MCF 10A (cell line): ENCODE measurements at regions not wholly inside any gene's neighbourhood (a gene's known extent, or its start where the extent isn't known, plus 50 kb on each side); places are given as distances from the start of the nearest gene placed in this dataset.

Source experiments
- BruUV-seq: library from RNA; stranded (reverse); fragments of 400-500 nt; replicated peaks from 2 replicates; lab custom pipeline; 2021; lab: Mats Ljungman, UMichigan
- CTCF ChIA-PET: fragments of 300-600 bp; sonication (Branson Sonifier 250); formaldehyde crosslinking; extraction: SDS; loops from one replicate; lab custom pipeline; 2021; ENCODE audit warnings: antibody characterized with exemption, inconsistent platforms; lab: Yijun Ruan, JAX
- POLR2A ChIA-PET: fragments of 300-600, 350-650 bp; sonication (Branson Sonifier 250); formaldehyde crosslinking; extraction: SDS; loops from one replicate; lab custom pipeline; 2020; ENCODE audit warnings: antibody characterized with exemption, inconsistent platforms; lab: Yijun Ruan, JAX
- DNase-seq: peaks from one replicate; pipeline ENCODE4 v3.0.0-alpha.2; 2018; ENCODE audit not compliant: unreplicated experiment
- H3K27ac Mint-ChIP-seq: one replicate; pipeline ENCODE4 v1.8.0; 2022; ENCODE audit warnings: mild to moderate bottlenecking, low read depth, mixed read lengths; ENCODE audit not compliant: unreplicated experiment
- H3K27me3 Mint-ChIP-seq: one replicate; pipeline ENCODE4 v1.8.0; 2022; ENCODE audit warnings: mixed read lengths; ENCODE audit not compliant: insufficient read depth, unreplicated experiment
- H3K36me3 Mint-ChIP-seq: one replicate; pipeline ENCODE4 v1.8.0; 2022; ENCODE audit warnings: mild to moderate bottlenecking, moderate library complexity, mixed read lengths; ENCODE audit not compliant: insufficient read depth, unreplicated experiment
- H3K4me1 Mint-ChIP-seq: one replicate; pipeline ENCODE4 v1.8.0; 2022; ENCODE audit warnings: mixed read lengths; ENCODE audit not compliant: insufficient read depth, unreplicated experiment
- H3K4me3 Mint-ChIP-seq: one replicate; pipeline ENCODE4 v1.8.0; 2022; ENCODE audit warnings: mild to moderate bottlenecking, moderate library complexity, mixed read lengths; ENCODE audit not compliant: unreplicated experiment
- H3K9me3 Mint-ChIP-seq: one replicate; pipeline ENCODE4 v1.8.0; 2022; ENCODE audit warnings: mixed read lengths; ENCODE audit not compliant: unreplicated experiment
- CTCF ChIP-seq: fragments of 200-600 bp; IDR thresholded peaks from one replicate; pipeline ENCODE4 v1.8.0; 2022; ENCODE audit warnings: antibody characterized with exemption, mild to moderate bottlenecking; ENCODE audit not compliant: unreplicated experiment
- intact Hi-C: fragments of 100-400 bp; cut with micrococcal nuclease; formaldehyde crosslinking; loops from 2 replicates; pipeline ENCODE4 v1.14.1; 2022

GRCh38 chr16:48895142-48895541 lies 285.2 kb upstream of the N4BP1 start:
- CTCF ChIA-PET, result interaction anchor here (0.6 kb wide), 1 partner anchor 170 kb away, joined by 3 read pairs; no protein-coding TSS in a partner anchor
- Mint-ChIP-seq H3K4me3 (no peak overlapping the region), H3K36me3 (no peaks in the 10 kb centered on the region), H3K27ac (no peak overlapping the region), H3K27me3 (peaks cover 76% of the 10 kb centered on the region), H3K4me1 (no peaks in the 10 kb centered on the region), H3K9me3 (no peaks in the 10 kb centered on the region)
- intact Hi-C loops, result no loop called here
- POLR2A ChIA-PET, result no interaction called here
- no peak for TF ChIP-seq CTCF
- BruUV-seq, result no TSS peak
- DNase-seq, result no peak

- CTCF ChIA-PET, result interaction anchor here (0.6 kb wide), 1 partner anchor 165 kb away, joined by 3 read pairs; no protein-coding TSS in a partner anchor
- DNase-seq, result no peak
Measured at GRCh38 chr16:48892893-48893292, 282.9 kb upstream of the N4BP1 start.

GRCh38 chr16:48887646-48888210 lies 277.7 kb upstream of the N4BP1 start:
- Mint-ChIP-seq H3K27me3 (peaks cover 55% of the 10 kb centered on the region), H3K4me3 (no peak overlapping the region), H3K36me3 (no peaks in the 10 kb centered on the region), H3K9me3 (no peaks in the 10 kb centered on the region), H3K4me1 (no peaks in the 10 kb centered on the region), H3K27ac (no peak overlapping the region)
- BruUV-seq, result no TSS peak
- TF ChIP-seq CTCF, result no peak
- intact Hi-C loops, result no loop called here
- DNase-seq, result no peak
- ChIA-PET POLR2A (interaction anchor here (1.0 kb wide), 1 partner anchor 11 kb away, joined by 3 read pairs; no protein-coding TSS in a partner anchor), CTCF (no interaction called here)

More at GRCh38 chr16:48892893-48893292, 282.9 kb upstream of the N4BP1 start:
- no peak for TF ChIP-seq CTCF
- no peaks in the 10 kb centered on the region for H3K36me3 Mint-ChIP-seq
- intact Hi-C loops, result no loop called here
- POLR2A ChIA-PET, result no interaction called here
- no peaks in the 10 kb centered on the region for H3K9me3 Mint-ChIP-seq
- no peak overlapping the region for H3K27ac Mint-ChIP-seq
- no TSS peak for BruUV-seq
- H3K4me3 Mint-ChIP-seq, result no peak overlapping the region
- H3K4me1 Mint-ChIP-seq, result no peaks in the 10 kb centered on the region
- H3K27me3 Mint-ChIP-seq, result peaks cover 67% of the 10 kb centered on the region

- no TSS peak for BruUV-seq
- Mint-ChIP-seq H3K4me3 (no peak overlapping the region), H3K27me3 (peaks cover 36% of the 10 kb centered on the region), H3K9me3 (no peaks in the 10 kb centered on the region), H3K27ac (no peak overlapping the region), H3K4me1 (no peaks in the 10 kb centered on the region), H3K36me3 (no peaks in the 10 kb centered on the region)
- intact Hi-C loops, result no loop called here
- POLR2A ChIA-PET, result no interaction called here
- CTCF ChIA-PET, result interaction anchor here (0.6 to 1.4 kb wide), 3 partner anchors 14 to 49 kb away, joined by 3 to 4 read pairs (median 3); no protein-coding TSS in a partner anchor
- DNase-seq, result no peak
- no peak for TF ChIP-seq CTCF
Measured at GRCh38 chr16:48885471-48885870, 275.5 kb upstream of the N4BP1 start.
